Left ventricle myocardium inferior (tissue), 1 donor: ENCODE measurements at regions not wholly inside any gene's neighbourhood (a gene's known extent, or its start where the extent isn't known, plus 50 kb on each side); places are given as distances from the start of the nearest gene placed in this dataset.

Experiments used
- DNase-seq: peaks from one replicate; pipeline ENCODE4 v3.0.0-alpha.2; 2020
- H3K27ac ChIP-seq: fragments of 200-600 bp; replicated peaks from 2 replicates; pipeline ENCODE4 v1.8.0; 2021
- H3K27me3 ChIP-seq: fragments of 200-600 bp; 2 replicates; pipeline ENCODE4 v1.8.0; 2021; ENCODE audit warnings: low read depth
- H3K36me3 ChIP-seq: fragments of 200-600 bp; 2 replicates; pipeline ENCODE4 v1.8.0; 2021
- H3K4me1 ChIP-seq: fragments of 200-600 bp; 2 replicates; pipeline ENCODE4 v1.8.0; 2021
- H3K4me3 ChIP-seq: fragments of 200-600 bp; 2 replicates; pipeline ENCODE4 v1.8.0; 2021; ENCODE audit warnings: mild to moderate bottlenecking, moderate library complexity
- H3K9me3 ChIP-seq: fragments of 200-600 bp; replicated peaks from 2 replicates; pipeline ENCODE4 v1.8.0; 2021
- intact Hi-C: fragments of 100-400 bp; cut with micrococcal nuclease; formaldehyde crosslinking; loops from one replicate; pipeline ENCODE4 v1.11.0; 2022
- TF ChIP-seq, protein P1 (sequence below): fragments of 200-600 bp; IDR thresholded peaks from 2 replicates; pipeline ENCODE4 v1.8.0; 2021; ENCODE audit warnings: antibody characterized with exemption, mild to moderate bottlenecking, borderline replicate concordance
- donor health status: DM: no; HTN: yes; CAD: no; lungs with severe emphysema.

DNA sequence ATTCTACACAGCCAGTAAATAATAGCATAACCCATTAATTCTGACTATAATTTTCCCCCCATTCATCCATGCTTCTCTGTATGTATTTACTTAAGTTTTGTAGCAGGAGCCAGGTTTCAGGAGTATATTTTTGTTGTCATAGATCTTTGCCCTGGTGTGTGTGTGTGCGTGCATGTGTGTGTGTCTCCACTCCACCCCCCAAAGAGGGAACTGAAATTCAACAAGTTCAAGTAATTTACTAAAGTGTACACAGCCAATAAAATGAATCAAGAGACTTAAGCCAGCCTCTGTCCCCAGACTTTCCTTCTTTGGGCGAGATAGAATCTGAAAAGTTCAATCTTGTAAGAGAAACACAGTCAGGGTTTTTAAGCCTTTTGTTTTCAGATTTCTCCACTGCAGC, 792.0 kb downstream of the MED13L start:
- TF ChIP-seq, protein P1, sequence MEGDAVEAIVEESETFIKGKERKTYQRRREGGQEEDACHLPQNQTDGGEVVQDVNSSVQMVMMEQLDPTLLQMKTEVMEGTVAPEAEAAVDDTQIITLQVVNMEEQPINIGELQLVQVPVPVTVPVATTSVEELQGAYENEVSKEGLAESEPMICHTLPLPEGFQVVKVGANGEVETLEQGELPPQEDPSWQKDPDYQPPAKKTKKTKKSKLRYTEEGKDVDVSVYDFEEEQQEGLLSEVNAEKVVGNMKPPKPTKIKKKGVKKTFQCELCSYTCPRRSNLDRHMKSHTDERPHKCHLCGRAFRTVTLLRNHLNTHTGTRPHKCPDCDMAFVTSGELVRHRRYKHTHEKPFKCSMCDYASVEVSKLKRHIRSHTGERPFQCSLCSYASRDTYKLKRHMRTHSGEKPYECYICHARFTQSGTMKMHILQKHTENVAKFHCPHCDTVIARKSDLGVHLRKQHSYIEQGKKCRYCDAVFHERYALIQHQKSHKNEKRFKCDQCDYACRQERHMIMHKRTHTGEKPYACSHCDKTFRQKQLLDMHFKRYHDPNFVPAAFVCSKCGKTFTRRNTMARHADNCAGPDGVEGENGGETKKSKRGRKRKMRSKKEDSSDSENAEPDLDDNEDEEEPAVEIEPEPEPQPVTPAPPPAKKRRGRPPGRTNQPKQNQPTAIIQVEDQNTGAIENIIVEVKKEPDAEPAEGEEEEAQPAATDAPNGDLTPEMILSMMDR, result no peak
- intact Hi-C loops, result no loop called here
- no peak for DNase-seq

DNA sequence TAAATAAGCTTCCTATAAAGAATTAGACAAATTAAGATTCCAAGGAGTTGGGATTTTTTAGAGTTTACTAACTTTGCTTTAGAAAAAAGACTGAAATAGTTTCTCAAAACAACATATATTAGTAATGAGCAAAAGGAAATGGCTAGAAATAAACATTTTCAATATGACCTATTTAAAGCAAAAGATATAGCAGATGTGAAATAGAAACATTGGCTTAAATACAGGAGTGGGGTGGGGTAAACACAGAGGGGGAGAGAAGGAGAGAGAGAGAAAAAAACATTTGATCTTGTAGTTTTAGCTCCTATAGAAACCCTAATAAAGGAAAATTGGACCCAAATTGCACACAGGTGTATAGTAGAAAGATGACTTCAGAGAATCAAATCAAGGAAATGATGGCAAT, 794.5 kb downstream of the MED13L start:
- no peaks in the 10 kb centered on the region for H3K36me3 ChIP-seq
- peaks cover 11% of the 10 kb centered on the region for H3K9me3 ChIP-seq
- H3K27ac ChIP-seq, result no peak overlapping the region
- H3K4me3 ChIP-seq, result no peak overlapping the region
- peaks cover 33% of the 10 kb centered on the region for H3K27me3 ChIP-seq
- H3K4me1 ChIP-seq, result no peaks in the 10 kb centered on the region
- no peak for DNase-seq
- intact Hi-C loops, result no loop called here
- TF ChIP-seq, protein P1, result no peak

More for the DNA sequence above, 792.0 kb downstream of the MED13L start:
- Histone ChIP-seq H3K4me1 (peaks cover 14% of the 10 kb centered on the region), H3K27ac (no peak overlapping the region), H3K36me3 (no peaks in the 10 kb centered on the region), H3K4me3 (no peak overlapping the region), H3K9me3 (peaks cover 11% of the 10 kb centered on the region), H3K27me3 (peaks cover 54% of the 10 kb centered on the region)

DNA sequence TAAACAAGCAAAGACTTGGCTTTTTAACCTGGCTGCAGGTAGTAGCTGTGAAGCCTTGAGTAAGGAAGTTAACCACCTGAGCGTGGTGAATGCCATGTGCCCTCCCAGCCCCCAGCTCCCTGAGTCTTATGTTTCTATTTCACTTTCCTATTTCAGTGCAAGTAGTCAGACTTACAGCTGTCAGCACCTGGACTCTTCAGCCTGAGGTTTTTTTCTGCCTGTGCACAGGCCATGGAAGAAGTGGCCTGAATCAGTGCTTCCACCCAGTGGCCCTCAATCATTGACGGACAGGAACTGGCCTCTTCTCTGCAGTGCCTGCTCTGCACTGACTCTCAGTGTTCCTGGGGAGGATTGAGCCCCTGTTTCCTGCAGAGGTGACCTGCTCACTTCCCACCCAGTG, 796.4 kb downstream of the MED13L start:
- no peak overlapping the region for H3K4me3 ChIP-seq
- no peaks in the 10 kb centered on the region for H3K36me3 ChIP-seq
- intact Hi-C loops, result no loop called here
- no peak for DNase-seq
- H3K27ac ChIP-seq, result no peak overlapping the region
- H3K4me1 ChIP-seq, result no peaks in the 10 kb centered on the region
- peaks cover 11% of the 10 kb centered on the region for H3K9me3 ChIP-seq
- H3K27me3 ChIP-seq, result peaks cover 21% of the 10 kb centered on the region
- TF ChIP-seq, protein P1, result no peak

GRCh38 chr12:115478505-115478904, 794.5 kb upstream of the TBX3 start:
- no peak overlapping the region for H3K27ac ChIP-seq
- H3K4me3 ChIP-seq, result no peak overlapping the region
- no peaks in the 10 kb centered on the region for H3K4me1 ChIP-seq
- no peaks in the 10 kb centered on the region for H3K9me3 ChIP-seq
- TF ChIP-seq, protein P1, result no peak
- no peaks in the 10 kb centered on the region for H3K36me3 ChIP-seq
- DNase-seq, result no peak
- intact Hi-C loops, result no loop called here
- peaks cover 10% of the 10 kb centered on the region for H3K27me3 ChIP-seq

GRCh38 chr12:115474539-115475353, 790.8 kb upstream of the TBX3 start:
- Histone ChIP-seq H3K36me3 (no peaks in the 10 kb centered on the region), H3K9me3 (no peaks in the 10 kb centered on the region), H3K4me1 (no peaks in the 10 kb centered on the region), H3K27ac (no peak overlapping the region), H3K4me3 (no peak overlapping the region), H3K27me3 (peaks cover 10% of the 10 kb centered on the region)
- DNase-seq, result no peak
- TF ChIP-seq, protein P1, result no peak
- intact Hi-C loops, result no loop called here
